HG02981 (cell line): ENCODE measurements at regions not wholly inside any gene's neighbourhood (a gene's known extent, or its start where the extent isn't known, plus 50 kb on each side); places are given as distances from the start of the nearest gene placed in this dataset.
A peak's percentile ranks its signal among the peaks of the same experiment; 100 is the strongest.
"Not testable (repeated sequence)": the region's sequence is repeated elsewhere in the genome, so short reads cannot be mapped to it uniquely, and the experiment has no call there.

Experiments used
- ATAC-seq: cut with Tn5 transposase; IDR thresholded peaks from one replicate; pipeline ENCODE4 v1.9.1; 2021; ENCODE audit warnings: mild to moderate bottlenecking, moderate library complexity; ENCODE audit not compliant: unreplicated experiment

- ATAC-seq, result no peak
These were observed 418.8 kb upstream of the SPHKAP start for GRCh38 chr2:228600265-228600664.

GRCh38 chr2:228599781-228600180 lies 418.3 kb upstream of the SPHKAP start:
- ATAC-seq, result no peak

- ATAC-seq, result no peak
These were observed 417.8 kb upstream of the SPHKAP start for GRCh38 chr2:228599297-228599696.

GRCh38 chr2:228597032-228597431 lies 415.5 kb upstream of the SPHKAP start:
- ATAC-seq, result no peak

- no peak for ATAC-seq
These were observed 412.5 kb upstream of the SPHKAP start for GRCh38 chr2:228594012-228594411.

GRCh38 chr2:228592925-228593324 lies 411.4 kb upstream of the SPHKAP start:
- no peak for ATAC-seq

- ATAC-seq, result peak; percentile 92
These were observed 409.2 kb upstream of the SPHKAP start for GRCh38 chr2:228590681-228591080.

GRCh38 chr2:228589115-228589514 lies 407.6 kb upstream of the SPHKAP start:
- no peak for ATAC-seq

GRCh38 chr2:228581731-228582130 lies 400.2 kb upstream of the SPHKAP start:
- no peak for ATAC-seq

GRCh38 chr2:228575897-228576296 lies 394.4 kb upstream of the SPHKAP start:
- no peak for ATAC-seq

GRCh38 chr2:228568275-228568674 lies 386.8 kb upstream of the SPHKAP start:
- ATAC-seq, result not testable (repeated sequence)

- ATAC-seq, result no peak
These were observed 380.3 kb upstream of the SPHKAP start for GRCh38 chr2:228561816-228562215.

- no peak for ATAC-seq
These were observed 378.4 kb upstream of the SPHKAP start for GRCh38 chr2:228559774-228560415.

- ATAC-seq, result no peak
These were observed 375.2 kb upstream of the SPHKAP start for GRCh38 chr2:228556717-228557116.

GRCh38 chr2:228549441-228550007 lies 368.0 kb upstream of the SPHKAP start:
- no peak for ATAC-seq

- ATAC-seq, result no peak
These were observed 366.7 kb upstream of the SPHKAP start for GRCh38 chr2:228548230-228548629.

GRCh38 chr2:228545748-228546145 lies 364.3 kb upstream of the SPHKAP start:
- no peak for ATAC-seq

GRCh38 chr2:228545041-228545747 lies 363.7 kb upstream of the SPHKAP start:
- no peak for ATAC-seq

GRCh38 chr2:228543117-228543516 lies 361.6 kb upstream of the SPHKAP start:
- ATAC-seq, result no peak

GRCh38 chr2:228542277-228542676 lies 360.8 kb upstream of the SPHKAP start:
- ATAC-seq, result no peak

- no peak for ATAC-seq
These were observed 360.3 kb upstream of the SPHKAP start for GRCh38 chr2:228541789-228542188.

- no peak for ATAC-seq
These were observed 359.5 kb upstream of the SPHKAP start for GRCh38 chr2:228540976-228541375.
